H9 (cell line): ENCODE measurements at regions not wholly inside any gene's neighbourhood (a gene's known extent, or its start where the extent isn't known, plus 50 kb on each side); places are given as distances from the start of the nearest gene placed in this dataset.

Experiments
- DNase-seq: peaks from one replicate; pipeline ENCODE4 v3.0.0-alpha.2; 2017
- H2AFZ ChIP-seq: one replicate; pipeline ENCODE4 v1.6.1; 2013; ENCODE audit warnings: mild to moderate bottlenecking, low read length, control low read depth, moderate library complexity
- H2AK5ac ChIP-seq: 2 replicates; pipeline ENCODE4 v1.6.1; 2013; ENCODE audit warnings: low read length, control low read depth, mixed read lengths; ENCODE audit not compliant: insufficient read length
- H2BK120ac ChIP-seq: one replicate; pipeline ENCODE4 v1.6.1; 2013; ENCODE audit warnings: low read depth, mild to moderate bottlenecking, low read length, control low read depth, inconsistent platforms; ENCODE audit not compliant: poor library complexity, severe bottlenecking
- H2BK12ac ChIP-seq: 2 replicates; pipeline ENCODE4 v1.6.1; 2013; ENCODE audit warnings: low read length, control low read depth, mixed read lengths, low read depth; ENCODE audit not compliant: insufficient read length
- H2BK15ac ChIP-seq: 2 replicates; pipeline ENCODE4 v1.6.1; 2013; ENCODE audit warnings: low read depth, low read length, control low read depth
- H2BK20ac ChIP-seq: one replicate; pipeline ENCODE4 v1.6.1; 2013; ENCODE audit warnings: low read depth, mild to moderate bottlenecking, low read length, control low read depth, inconsistent platforms; ENCODE audit not compliant: poor library complexity, severe bottlenecking
- H2BK5ac ChIP-seq: 2 replicates; pipeline ENCODE4 v1.6.1; 2013; ENCODE audit warnings: low read length, control low read depth, mixed read lengths; ENCODE audit not compliant: insufficient read length
- H3K14ac ChIP-seq: 2 replicates; pipeline ENCODE4 v1.6.1; 2013; ENCODE audit warnings: low read length, control low read depth; ENCODE audit not compliant: insufficient read depth
- H3K18ac ChIP-seq: 2 replicates; pipeline ENCODE4 v1.6.1; 2013; ENCODE audit warnings: low read depth, mild to moderate bottlenecking, mixed read lengths, low read length, control low read depth; ENCODE audit not compliant: insufficient read length
- H3K23ac ChIP-seq: 2 replicates; pipeline ENCODE4 v1.6.1; 2013; ENCODE audit warnings: low read length, control low read depth, mixed read lengths, low read depth; ENCODE audit not compliant: insufficient read length
- H3K23me2 ChIP-seq: 2 replicates; pipeline ENCODE4 v1.6.1; 2013; ENCODE audit warnings: low read depth, mild to moderate bottlenecking, mixed read lengths, low read length, control low read depth; ENCODE audit not compliant: insufficient read length, poor library complexity, severe bottlenecking
- H3K27ac ChIP-seq: 2 replicates; pipeline ENCODE4 v1.5.1; 2013; ENCODE audit warnings: low read length, control low read depth, mixed read lengths, low read depth; ENCODE audit not compliant: insufficient read length
- H3K27me3 ChIP-seq: 2 replicates; pipeline ENCODE4 v1.6.1; 2013; ENCODE audit warnings: low read length, control low read depth, inconsistent platforms; ENCODE audit not compliant: insufficient read depth
- H3K4ac ChIP-seq: 2 replicates; pipeline ENCODE4 v1.6.1; 2013; ENCODE audit warnings: low read depth, mild to moderate bottlenecking, control low read depth, inconsistent platforms, low read length, moderate library complexity
- H3K4me1 ChIP-seq: 2 replicates; pipeline ENCODE4 v1.6.1; 2013; ENCODE audit warnings: low read length, control low read depth, inconsistent platforms; ENCODE audit not compliant: insufficient read depth
- H3K4me2 ChIP-seq: 2 replicates; pipeline ENCODE4 v1.6.1; 2013; ENCODE audit warnings: low read length, control low read depth, mixed read lengths; ENCODE audit not compliant: insufficient read length, insufficient read depth
- H3K56ac ChIP-seq: 2 replicates; pipeline ENCODE4 v1.6.1; 2013; ENCODE audit warnings: low read depth, mild to moderate bottlenecking, mixed read lengths, low read length, control low read depth; ENCODE audit not compliant: insufficient read length
- H3K79me1 ChIP-seq: 2 replicates; pipeline ENCODE4 v1.6.1; 2013; ENCODE audit warnings: low read depth, mild to moderate bottlenecking, moderate library complexity, low read length, control low read depth, inconsistent platforms; ENCODE audit not compliant: insufficient read depth, poor library complexity, severe bottlenecking
- H3K79me2 ChIP-seq: 2 replicates; pipeline ENCODE4 v1.6.1; 2013; ENCODE audit warnings: low read length, control low read depth, inconsistent platforms; ENCODE audit not compliant: insufficient read depth
- H3K9ac ChIP-seq: 2 replicates; pipeline ENCODE4 v1.6.1; 2013; ENCODE audit warnings: low read length, control low read depth, mixed read lengths; ENCODE audit not compliant: insufficient read length; ENCODE audit errors: extremely low read depth
- H3K9me3 ChIP-seq: one replicate; pipeline ENCODE4 v1.6.1; 2013; ENCODE audit warnings: low read depth, low read length, inconsistent platforms; ENCODE audit not compliant: control insufficient read depth
- H3T11ph ChIP-seq: one replicate; pipeline ENCODE4 v1.6.1; 2013; ENCODE audit warnings: mild to moderate bottlenecking, low read length, control low read depth, inconsistent platforms
- H4K20me1 ChIP-seq: one replicate; pipeline ENCODE4 v1.6.1; 2013; ENCODE audit not compliant: control insufficient read depth, insufficient read length, insufficient read depth
- H4K5ac ChIP-seq: 2 replicates; pipeline ENCODE4 v1.6.1; 2013; ENCODE audit warnings: low read depth, mild to moderate bottlenecking, mixed read lengths, low read length, control low read depth; ENCODE audit not compliant: insufficient read length
- H4K8ac ChIP-seq: replicated peaks from 2 replicates; pipeline ENCODE4 v1.6.1; 2013; ENCODE audit warnings: low read length, control low read depth, mixed read lengths, low read depth; ENCODE audit not compliant: insufficient read length
- H4K91ac ChIP-seq: 2 replicates; pipeline ENCODE4 v1.6.1; 2013; ENCODE audit warnings: low read depth, mild to moderate bottlenecking, moderate library complexity, mixed read lengths, low read length, control low read depth; ENCODE audit not compliant: insufficient read length
- H3K27ac Mint-ChIP-seq, 3 experiments: 2 replicates in 2 of 3; 3 replicates in 1 of 3; pipeline ENCODE4 v1.8.0; 2020 to 2021; ENCODE audit warnings: mixed read lengths in 3 of 3, mild to moderate bottlenecking in 1 of 3, moderate library complexity in 1 of 3
- H3K27me3 Mint-ChIP-seq: 2 replicates; pipeline ENCODE4 v1.8.0; 2021; ENCODE audit warnings: low read depth, mild to moderate bottlenecking, moderate library complexity, mixed read lengths
- H3K36me3 Mint-ChIP-seq, 3 experiments: 2 replicates in 2 of 3; 3 replicates in 1 of 3; pipeline ENCODE4 v1.8.0; 2020 to 2021; ENCODE audit warnings: low read depth in 3 of 3, mixed read lengths in 3 of 3; ENCODE audit not compliant: insufficient read depth in 1 of 3
- H3K4me1 Mint-ChIP-seq, 2 experiments: 2 replicates each; pipeline ENCODE4 v1.8.0; 2020; ENCODE audit warnings: mixed read lengths in 2 of 2
- H3K4me3 Mint-ChIP-seq, 2 experiments: 2 replicates in 1 of 2; 3 replicates in 1 of 2; pipeline ENCODE4 v1.8.0; 2020 to 2021; ENCODE audit warnings: mild to moderate bottlenecking in 2 of 2, mixed read lengths in 2 of 2, moderate library complexity in 1 of 2
- H3K9me3 Mint-ChIP-seq, 2 experiments: 2 replicates in 1 of 2; 3 replicates in 1 of 2; pipeline ENCODE4 v1.8.0; 2020; ENCODE audit warnings: mild to moderate bottlenecking in 2 of 2, mixed read lengths in 2 of 2, moderate library complexity in 1 of 2
- WGBS: extraction: QIAGEN DNeasy Blood & Tissue Kit; methylation state at CpG from one replicate; pipeline ENCODE4 v1.1.7; 2013; ENCODE audit warnings: missing lambda C conversion rate, low lambda C conversion rate, mixed read lengths; ENCODE audit not compliant: insufficient read length; ENCODE audit errors: extremely low coverage; 5-methylcytosine and 5-hydroxymethylcytosine counted together
- TF ChIP-seq, protein P1 (sequence below): fragments of 200-600 bp; sonication (generic); conservative IDR thresholded peaks from 3 replicates; pipeline ENCODE4 v1.8.0; 2021; ENCODE audit warnings: antibody characterized with exemption, mild to moderate bottlenecking

DNA sequence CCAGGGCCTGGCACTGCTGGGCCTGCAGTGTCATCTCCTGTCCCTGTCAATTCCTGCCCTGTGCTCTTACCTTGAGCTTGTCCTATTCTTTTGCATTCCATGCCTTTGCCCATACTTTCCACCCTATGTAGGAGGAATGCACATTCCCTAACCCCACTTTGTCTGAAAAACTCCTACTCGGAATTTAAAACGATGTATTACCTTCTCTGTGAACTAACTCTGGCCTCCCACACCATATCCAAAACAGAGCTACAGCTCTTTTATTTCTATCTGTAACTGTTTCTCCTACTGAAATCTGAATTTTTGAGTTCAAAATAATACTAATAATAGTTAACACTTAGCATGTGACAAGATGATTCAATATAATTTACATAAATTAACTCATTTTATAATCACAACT is 353.7 kb downstream of the FRK start:
- Histone ChIP-seq H4K91ac (no peak overlapping the region), H3K56ac (no peak overlapping the region), H3K4me1 (no peaks in the 10 kb centered on the region), H4K8ac (no peak overlapping the region), H2BK20ac (no peak overlapping the region), H3K9me3 (no peaks in the 10 kb centered on the region), H2AFZ (no peak overlapping the region), H2BK12ac (no peak overlapping the region), H3K9ac (no peak overlapping the region), H3T11ph (no peak overlapping the region), H3K4ac (no peak overlapping the region), H2AK5ac (no peak overlapping the region), H3K23ac (no peak overlapping the region), H3K27me3 (no peaks in the 10 kb centered on the region), H4K5ac (no peak overlapping the region), H3K79me1 (no peaks in the 10 kb centered on the region), H3K18ac (no peak overlapping the region), H3K79me2 (no peaks in the 10 kb centered on the region), H3K23me2 (no peaks in the 10 kb centered on the region), H3K4me2 (no peak overlapping the region), H2BK120ac (no peak overlapping the region), H2BK15ac (no peak overlapping the region), H3K14ac (no peak overlapping the region), H2BK5ac (no peak overlapping the region), H3K27ac (no peak overlapping the region), H4K20me1 (no peaks in the 10 kb centered on the region)
- no peaks in the 10 kb centered on the region for H3K4me1 Mint-ChIP-seq
- H3K4me3 Mint-ChIP-seq = no peak overlapping the region
- no CpG with 5 or more reads among the region's 2 CpGs for WGBS
- DNase-seq = no peak
- TF ChIP-seq, protein P1, sequence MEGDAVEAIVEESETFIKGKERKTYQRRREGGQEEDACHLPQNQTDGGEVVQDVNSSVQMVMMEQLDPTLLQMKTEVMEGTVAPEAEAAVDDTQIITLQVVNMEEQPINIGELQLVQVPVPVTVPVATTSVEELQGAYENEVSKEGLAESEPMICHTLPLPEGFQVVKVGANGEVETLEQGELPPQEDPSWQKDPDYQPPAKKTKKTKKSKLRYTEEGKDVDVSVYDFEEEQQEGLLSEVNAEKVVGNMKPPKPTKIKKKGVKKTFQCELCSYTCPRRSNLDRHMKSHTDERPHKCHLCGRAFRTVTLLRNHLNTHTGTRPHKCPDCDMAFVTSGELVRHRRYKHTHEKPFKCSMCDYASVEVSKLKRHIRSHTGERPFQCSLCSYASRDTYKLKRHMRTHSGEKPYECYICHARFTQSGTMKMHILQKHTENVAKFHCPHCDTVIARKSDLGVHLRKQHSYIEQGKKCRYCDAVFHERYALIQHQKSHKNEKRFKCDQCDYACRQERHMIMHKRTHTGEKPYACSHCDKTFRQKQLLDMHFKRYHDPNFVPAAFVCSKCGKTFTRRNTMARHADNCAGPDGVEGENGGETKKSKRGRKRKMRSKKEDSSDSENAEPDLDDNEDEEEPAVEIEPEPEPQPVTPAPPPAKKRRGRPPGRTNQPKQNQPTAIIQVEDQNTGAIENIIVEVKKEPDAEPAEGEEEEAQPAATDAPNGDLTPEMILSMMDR = no peak
- H3K9me3 Mint-ChIP-seq = no peaks in the 10 kb centered on the region; a peak in 1 of 5 replicates
- no peaks in the 10 kb centered on the region for H3K27me3 Mint-ChIP-seq
- H3K27ac Mint-ChIP-seq = no peak overlapping the region
- H3K36me3 Mint-ChIP-seq = no peaks in the 10 kb centered on the region
